Activated CD4-positive, alpha-beta T cell treated with anti-CD3 and anti-CD28 coated beads, Interleukin-2, amount 50 U/mL, for 48 hours (primary cell): ENCODE measurements at regions not wholly inside any gene's neighbourhood (a gene's known extent, or its start where the extent isn't known, plus 50 kb on each side); places are given as distances from the start of the nearest gene placed in this dataset.
"Not testable (repeated sequence)": the region's sequence is repeated elsewhere in the genome, so short reads cannot be mapped to it uniquely, and the experiment has no call there.

Source experiments
- DNase-seq, 2 experiments: peaks; one replicate each; pipeline ENCODE4 v3.0.0-alpha.2; 2020

- DNase-seq, result no peak
Observed at GRCh38 chr2:175872721-175873120, 129.3 kb downstream of the LNPK start.

- DNase-seq, result no peak
Observed at GRCh38 chr2:175872005-175872348, 130.1 kb downstream of the LNPK start.

DNA sequence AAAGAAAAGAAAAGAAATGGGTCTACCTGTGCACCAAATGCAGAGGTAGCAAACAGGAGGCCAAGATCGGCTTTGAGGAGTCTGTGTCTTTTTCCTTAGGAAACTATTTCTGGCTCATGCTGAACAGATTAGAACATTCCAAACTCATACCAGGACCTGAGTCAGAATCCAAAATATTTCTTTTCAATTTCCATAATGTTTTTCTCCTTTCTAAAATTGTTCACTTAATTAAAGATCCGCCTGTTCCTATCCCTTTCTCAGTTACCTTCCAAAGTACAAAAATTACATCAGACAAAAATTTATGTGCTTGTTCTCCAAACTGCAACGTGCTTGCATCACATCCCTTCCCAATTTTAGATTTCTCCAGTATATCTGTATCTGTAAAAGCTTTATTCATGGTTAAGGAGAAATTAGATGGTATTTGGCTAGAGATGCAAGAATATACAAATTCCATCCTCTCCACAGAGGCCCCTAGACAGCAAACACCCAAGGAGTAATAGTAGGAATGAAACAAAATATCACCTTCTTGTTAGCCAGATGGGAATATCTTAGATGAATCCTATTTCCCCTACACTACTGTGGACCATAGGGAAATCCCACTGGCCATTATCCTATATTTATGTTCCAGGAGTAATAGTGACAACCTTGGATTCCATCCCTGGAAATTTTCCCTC lies 130.6 kb downstream of the LNPK start:
- DNase-seq, result no peak

GRCh38 chr2:175865716-175866115 lies 136.4 kb downstream of the LNPK start:
- DNase-seq, result no peak

- DNase-seq, result no peak
Observed at GRCh38 chr2:175864137-175864850, 137.8 kb downstream of the LNPK start.

DNA sequence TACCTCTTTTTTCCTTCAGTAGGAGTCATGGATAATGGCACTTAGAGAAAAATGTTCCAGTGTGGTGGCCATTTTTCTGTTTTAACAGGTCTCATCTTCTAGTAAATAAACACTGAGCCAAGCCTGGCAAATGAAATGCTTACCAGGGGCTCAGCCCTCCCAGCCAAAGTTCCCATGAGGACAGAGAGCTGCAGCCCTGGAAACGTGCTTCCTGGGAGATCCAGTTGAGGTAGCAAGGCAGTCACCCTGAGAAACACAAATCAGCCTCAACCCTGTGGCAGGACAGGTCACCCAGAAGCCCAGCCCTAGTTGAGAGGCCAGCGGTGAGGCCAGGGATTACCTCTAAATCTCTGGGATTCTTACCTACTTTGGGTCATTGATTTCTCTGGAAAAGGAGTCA lies 140.1 kb downstream of the LNPK start:
- DNase-seq, result no peak

DNA sequence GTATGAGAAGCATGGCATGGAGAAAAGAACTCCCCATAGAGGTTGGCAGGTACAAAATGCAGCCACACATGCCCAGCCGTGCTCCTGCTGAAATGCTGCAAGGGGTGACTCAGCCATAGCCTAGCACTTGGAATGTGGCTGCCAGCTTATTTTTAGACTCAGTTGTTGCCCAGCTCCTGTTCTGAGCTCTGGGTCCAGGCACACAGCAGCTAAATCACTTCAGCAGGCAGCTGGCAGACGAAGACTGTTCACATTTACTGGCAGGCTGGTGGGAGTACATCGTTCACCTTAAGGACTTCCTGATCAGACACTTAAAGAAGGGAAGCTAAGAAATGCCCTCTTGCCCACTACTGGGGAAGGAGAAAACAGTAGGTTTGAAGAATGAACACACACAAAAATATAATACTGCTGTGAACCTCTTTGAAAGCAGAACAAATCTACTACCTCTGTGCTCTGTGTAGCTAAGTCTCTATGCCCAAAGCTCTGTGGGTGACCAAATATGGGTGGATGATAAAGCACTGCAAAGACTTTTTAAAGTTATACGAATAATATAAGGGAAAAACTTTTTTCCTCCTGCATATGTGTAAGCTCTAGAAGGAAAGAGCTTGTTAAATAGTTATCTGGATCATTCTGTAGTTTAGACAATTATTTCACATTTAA lies 146.1 kb downstream of the LNPK start:
- DNase-seq, result no peak

- DNase-seq, result no peak
Observed at GRCh38 chr2:175855236-175855635, 146.8 kb downstream of the LNPK start.

GRCh38 chr2:175854665-175855064 lies 147.4 kb downstream of the LNPK start:
- DNase-seq, result no peak

DNA sequence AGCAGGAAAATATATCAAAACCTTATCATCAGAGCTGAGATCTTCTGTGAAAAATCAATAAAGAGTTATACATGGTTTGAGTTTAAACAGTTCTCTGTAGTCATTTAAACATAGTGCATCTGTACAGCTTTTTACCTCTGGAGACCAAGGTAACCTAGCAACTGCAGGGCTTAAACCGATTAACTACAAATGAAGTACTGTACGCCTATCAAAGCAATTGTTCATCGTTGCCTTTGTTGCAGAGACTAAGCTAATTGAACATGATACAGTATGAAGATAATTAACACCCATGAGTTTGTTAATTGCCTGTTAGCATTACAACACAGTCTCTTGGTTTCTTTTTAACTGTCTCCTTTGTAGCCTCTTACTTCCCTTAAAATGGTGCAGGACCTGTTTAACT lies 147.9 kb downstream of the LNPK start:
- no peak for DNase-seq

GRCh38 chr2:175853616-175853890 lies 148.5 kb downstream of the LNPK start:
- no peak for DNase-seq

DNA sequence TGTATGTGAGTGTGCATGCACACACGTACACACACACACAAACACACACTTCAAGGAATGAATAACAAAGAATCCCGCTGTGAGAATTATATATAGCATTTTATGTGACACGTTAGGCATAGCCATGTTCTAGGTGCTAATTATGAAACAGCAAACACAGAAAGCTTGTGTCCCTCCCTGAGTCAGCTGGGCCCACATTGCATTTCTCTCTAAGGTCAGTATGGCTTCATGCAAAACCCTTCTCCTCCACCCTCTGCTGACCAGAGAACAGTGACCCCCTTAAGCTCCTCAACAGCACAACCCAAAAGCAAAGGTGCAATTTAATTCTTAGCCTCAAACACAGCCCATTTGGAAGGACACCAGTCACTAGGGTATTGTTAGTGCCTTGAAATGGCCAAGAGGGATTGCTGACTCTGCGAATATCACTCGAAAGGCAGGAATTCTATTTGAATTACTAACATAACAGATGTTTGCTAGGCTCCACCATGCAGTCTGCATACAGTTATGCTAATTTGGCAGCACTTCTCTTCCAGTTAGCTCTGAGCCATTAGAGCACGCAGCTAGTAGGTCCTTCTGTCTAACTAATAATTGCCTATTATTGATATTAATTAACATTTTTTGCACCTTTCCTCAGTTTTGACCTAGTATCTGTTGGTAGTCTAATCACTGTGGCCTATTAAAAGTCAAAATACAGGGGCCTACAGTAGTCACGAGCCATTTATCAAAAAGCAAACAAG lies 149.0 kb downstream of the LNPK start:
- no peak for DNase-seq

DNA sequence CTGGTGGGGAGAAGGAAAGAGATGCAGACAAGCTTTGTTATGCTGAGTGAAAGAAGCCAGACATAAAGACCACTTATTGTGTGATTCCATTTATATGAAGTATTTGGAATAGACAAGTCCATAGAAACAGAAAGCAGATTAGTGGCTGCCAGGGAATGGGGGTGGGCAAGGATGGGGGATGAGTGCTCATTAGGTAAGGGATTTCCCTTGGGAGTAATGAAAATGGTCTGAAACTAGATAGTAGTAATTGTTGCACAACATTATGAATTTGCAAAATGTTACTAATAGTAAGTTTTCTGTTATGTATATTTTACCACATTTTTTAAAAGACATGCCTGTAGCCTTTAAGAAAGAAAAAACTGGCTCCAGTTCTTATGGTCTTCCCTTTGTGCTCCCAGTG lies 154.9 kb downstream of the LNPK start:
- DNase-seq, result no peak

DNA sequence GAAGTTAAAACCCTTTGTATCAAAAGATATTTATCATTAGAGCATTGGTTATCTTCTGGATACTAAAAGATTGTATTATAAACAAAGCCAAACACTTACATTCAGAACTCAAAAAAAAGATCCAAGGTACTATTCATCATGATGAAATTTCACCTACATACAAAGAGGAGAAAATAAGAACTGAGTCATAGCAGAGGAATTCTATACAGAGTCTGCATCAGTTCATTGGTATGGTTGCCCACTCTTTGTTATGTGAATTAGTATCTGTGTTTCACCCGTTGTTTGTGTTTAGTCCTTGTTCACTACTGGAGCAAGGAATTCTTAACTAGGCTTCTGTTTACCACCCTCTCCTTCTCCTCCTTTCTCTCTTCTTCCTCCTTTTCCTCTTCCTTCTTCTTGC lies 157.9 kb downstream of the LNPK start:
- no peak for DNase-seq

- no peak for DNase-seq
Observed at GRCh38 chr2:175843625-175844024, 158.4 kb downstream of the LNPK start.

DNA sequence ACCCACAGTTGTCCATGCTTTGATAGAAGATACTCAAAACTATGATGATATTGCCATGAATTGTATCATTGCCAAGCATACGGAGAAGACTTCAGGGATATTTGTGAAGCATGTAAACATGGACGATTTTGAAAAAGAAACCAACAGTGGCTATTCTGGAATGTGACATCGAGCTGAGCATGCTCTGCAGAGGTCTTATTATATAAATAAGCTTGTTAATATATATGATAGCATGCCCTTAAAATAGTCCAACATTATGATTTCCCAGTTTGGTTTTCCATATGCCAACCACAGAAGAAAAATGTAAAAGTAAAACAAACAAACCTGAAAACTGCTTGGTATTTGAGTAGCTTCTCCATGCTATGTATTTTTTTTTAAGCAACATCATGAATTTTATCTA lies 159.1 kb downstream of the LNPK start:
- no peak for DNase-seq

GRCh38 chr2:175840765-175841164 lies 161.3 kb downstream of the LNPK start:
- not testable (repeated sequence) for DNase-seq

DNA sequence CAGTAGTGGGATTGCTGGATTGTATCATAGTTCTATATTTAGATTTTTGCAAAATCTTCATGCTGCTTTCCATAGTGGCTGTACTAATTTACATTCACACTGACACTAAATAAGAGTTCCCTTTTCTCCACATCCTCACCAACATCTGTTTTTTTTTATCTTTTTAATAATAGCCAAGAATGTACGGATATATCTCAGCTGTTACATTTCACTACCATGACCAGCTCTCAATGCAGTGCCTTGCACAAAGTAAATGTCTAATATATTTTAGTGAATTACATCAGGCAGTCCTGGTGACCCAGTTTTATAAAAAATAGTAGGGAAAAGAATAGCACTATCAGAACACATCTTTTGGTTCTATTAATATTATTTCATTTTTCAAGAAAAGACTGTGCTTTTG lies 161.8 kb downstream of the LNPK start:
- DNase-seq, result no peak

- DNase-seq, result no peak
Observed at GRCh38 chr2:175838979-175839378, 163.1 kb downstream of the LNPK start.

DNA sequence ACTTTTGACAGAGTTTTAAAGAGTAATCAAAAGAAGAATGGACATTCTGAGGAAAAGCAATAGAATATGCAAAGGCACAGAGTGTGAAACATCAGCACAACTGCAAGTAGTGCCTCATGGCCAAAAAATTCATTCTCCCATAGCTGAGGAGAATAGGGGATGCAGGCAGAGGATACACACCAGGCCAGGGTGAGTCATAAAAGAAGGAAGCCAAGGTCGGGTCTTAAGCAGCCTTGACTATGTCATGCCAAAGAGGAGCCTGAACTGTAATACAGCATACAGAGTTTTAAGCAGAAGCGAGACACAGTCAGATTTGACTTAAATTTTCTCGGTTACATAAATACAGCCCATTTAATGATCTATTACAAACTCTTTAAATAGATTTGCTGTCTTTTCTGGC lies 165.0 kb downstream of the LNPK start:
- no peak for DNase-seq

DNA sequence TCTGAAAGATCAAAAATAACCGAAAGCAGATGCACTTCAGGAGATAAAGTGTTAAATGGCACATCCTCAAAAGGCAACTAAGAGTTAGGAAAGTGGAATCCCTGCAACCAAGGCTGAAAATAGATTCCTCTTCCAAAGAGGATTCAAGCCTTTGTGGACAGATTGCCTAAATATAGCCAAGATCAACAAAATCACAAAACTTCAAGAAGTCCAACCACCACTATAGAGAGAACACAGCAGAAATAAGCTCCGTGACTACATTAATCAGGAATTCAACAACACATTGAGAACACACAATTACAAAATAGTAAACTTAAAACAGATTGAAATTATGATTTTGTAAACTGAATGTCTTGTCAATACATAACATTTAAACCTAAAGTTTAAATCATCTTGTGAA lies 165.7 kb downstream of the LNPK start:
- DNase-seq, result no peak

DNA sequence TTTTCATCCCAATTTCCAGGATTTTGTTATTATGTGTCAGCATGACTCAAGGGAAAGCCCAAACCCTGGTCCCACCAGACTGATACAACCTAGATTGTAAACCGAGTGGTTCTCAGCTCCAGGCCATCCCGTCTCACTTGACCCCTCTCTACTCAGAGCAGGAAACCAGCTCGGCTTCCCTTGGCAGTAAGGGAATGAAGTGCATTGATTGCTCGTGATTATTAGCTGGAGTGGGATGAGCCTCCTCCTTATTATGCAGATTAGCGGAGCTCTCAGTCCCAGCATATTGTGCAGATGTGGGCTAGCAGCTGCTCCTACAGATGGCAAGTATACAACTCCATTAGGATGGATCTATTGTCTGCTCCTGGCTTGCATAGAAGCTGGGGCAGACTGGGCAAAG lies 167.6 kb downstream of the LNPK start:
- no peak for DNase-seq

GRCh38 chr2:175832866-175833265 lies 169.2 kb downstream of the LNPK start:
- DNase-seq, result no peak

DNA sequence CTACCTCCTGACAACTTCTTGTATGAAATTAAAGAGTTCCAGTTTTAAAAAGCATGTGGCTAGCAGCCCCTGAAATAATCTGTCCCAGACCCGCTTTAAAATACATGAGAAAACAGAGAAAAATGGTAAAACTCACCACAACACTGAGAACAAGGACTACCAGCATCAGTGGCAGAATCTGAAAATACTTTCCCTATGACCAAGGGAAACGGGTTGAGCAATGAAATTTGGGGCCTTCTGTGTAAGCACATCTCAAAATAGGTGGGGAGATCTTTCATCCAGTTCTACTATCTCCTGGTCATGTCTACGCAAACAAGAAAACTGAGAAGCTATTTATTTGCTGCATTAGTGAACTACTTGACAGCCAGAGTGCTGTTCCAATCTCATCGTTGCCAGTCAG lies 172.3 kb downstream of the LNPK start:
- DNase-seq, result no peak
